Naive B cell (primary cell): ENCODE measurements at regions not wholly inside any gene's neighbourhood (a gene's known extent, or its start where the extent isn't known, plus 50 kb on each side); places are given as distances from the start of the nearest gene placed in this dataset.
"Not testable (repeated sequence)": the region's sequence is repeated elsewhere in the genome, so short reads cannot be mapped to it uniquely, and the experiment has no call there.

Experiments used
- ATAC-seq, 2 donors: fragments of 150-1000 bp; cut with Tn5 transposase; 2 replicates each; pipeline ENCODE4 v1.10.0; 2021; ENCODE audit warnings: low read depth in 2 of 2, mild to moderate bottlenecking in 2 of 2, moderate library complexity in 2 of 2
- DNase-seq: peaks from one replicate; pipeline ENCODE4 v3.0.0; 2022
- H3K27ac Mint-ChIP-seq, 6 donors: one replicate each; pipeline ENCODE4 v1.8.0; 2020 to 2022; ENCODE audit warnings: mild to moderate bottlenecking in 6 of 6, mixed read lengths in 6 of 6, moderate library complexity in 5 of 6, inconsistent platforms in 2 of 6
- H3K27me3 Mint-ChIP-seq, 3 donors: one replicate each; pipeline ENCODE4 v1.8.0; 2021 to 2022; ENCODE audit warnings: mixed read lengths in 3 of 3, mild to moderate bottlenecking in 1 of 3
- H3K36me3 Mint-ChIP-seq, 2 donors: one replicate each; pipeline ENCODE4 v1.8.0; 2020 to 2022; ENCODE audit warnings: mixed read lengths in 2 of 2, inconsistent platforms in 1 of 2, mild to moderate bottlenecking in 1 of 2
- H3K4me1 Mint-ChIP-seq, 3 donors: one replicate each; pipeline ENCODE4 v1.8.0; 2020 to 2022; ENCODE audit warnings: mixed read lengths in 3 of 3, inconsistent platforms in 1 of 3, mild to moderate bottlenecking in 1 of 3, moderate library complexity in 1 of 3
- H3K4me3 Mint-ChIP-seq, 8 donors: one replicate each; pipeline ENCODE4 v1.8.0; 2020 to 2022; ENCODE audit warnings: mild to moderate bottlenecking in 8 of 8, mixed read lengths in 8 of 8, moderate library complexity in 8 of 8, inconsistent platforms in 2 of 8
- H3K9me3 Mint-ChIP-seq, 7 donors: one replicate each; pipeline ENCODE4 v1.8.0; 2020 to 2022; ENCODE audit warnings: mixed read lengths in 7 of 7, mild to moderate bottlenecking in 5 of 7, inconsistent platforms in 2 of 7, moderate library complexity in 1 of 7

- Mint-ChIP-seq H3K4me1 (no peaks in the 10 kb centered on the region), H3K9me3 (peaks cover 0 to 8% (median 2%) of the 10 kb centered on the region in 7 donors), H3K4me3 (no peak overlapping the region), H3K36me3 (no peaks in the 10 kb centered on the region), H3K27ac (no peak overlapping the region), H3K27me3 (no peaks in the 10 kb centered on the region)
- DNase-seq = no peak
- ATAC-seq = no peak
Observed at GRCh38 chr3:74145277-74145676, 469.2 kb downstream of the CNTN3 start.

DNA sequence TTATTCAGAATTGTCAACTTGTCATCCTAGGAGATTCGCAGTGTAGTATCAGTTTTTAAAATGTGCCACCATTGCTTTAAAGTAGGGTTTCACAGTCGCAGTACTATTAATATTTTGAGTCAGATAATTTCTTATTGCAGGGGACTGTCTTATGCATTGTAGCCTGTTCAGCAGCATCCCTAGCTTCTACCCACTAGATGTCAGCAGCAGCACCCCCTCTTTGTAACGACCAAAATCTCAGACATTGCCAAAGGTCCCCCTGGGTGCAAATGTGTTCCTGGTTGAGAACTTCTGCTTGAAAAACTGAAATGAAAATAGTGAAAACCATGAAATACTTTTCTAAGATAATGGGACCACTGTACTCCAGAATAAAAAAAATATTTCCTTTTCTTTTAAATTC is 474.8 kb downstream of the CNTN3 start:
- ATAC-seq (no peak), DNase-seq (no peak)
- no peaks in the 10 kb centered on the region for H3K4me1 Mint-ChIP-seq
- H3K4me3 Mint-ChIP-seq = no peak overlapping the region
- no peaks in the 10 kb centered on the region for H3K36me3 Mint-ChIP-seq
- H3K27me3 Mint-ChIP-seq = no peaks in the 10 kb centered on the region
- no peak overlapping the region for H3K27ac Mint-ChIP-seq
- H3K9me3 Mint-ChIP-seq = peaks cover 0 to 10% (median 2%) of the 10 kb centered on the region in 7 donors

DNA sequence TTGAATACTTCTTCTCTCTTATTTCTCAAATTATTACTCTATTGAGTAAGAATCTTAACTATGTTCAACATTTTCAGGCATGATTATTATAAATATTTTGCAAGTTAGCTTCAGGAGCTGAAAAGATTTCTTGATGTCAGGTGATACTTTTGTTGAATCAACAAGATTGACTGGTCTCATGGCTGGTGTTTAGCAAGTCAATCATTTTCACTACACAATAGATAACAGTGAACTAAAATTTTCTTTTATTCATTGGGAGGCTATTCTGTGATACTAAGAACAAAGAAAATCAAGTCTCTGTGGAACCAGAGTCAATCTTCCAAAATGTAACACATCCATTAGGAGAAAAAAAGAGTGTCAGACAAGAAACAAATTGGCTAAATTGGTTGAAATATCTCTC is 476.7 kb downstream of the CNTN3 start:
- Mint-ChIP-seq H3K4me1 (no peaks in the 10 kb centered on the region), H3K27ac (no peak overlapping the region), H3K4me3 (no peak overlapping the region), H3K27me3 (no peaks in the 10 kb centered on the region), H3K9me3 (peaks cover 0 to 15% (median 2%) of the 10 kb centered on the region in 7 donors), H3K36me3 (no peaks in the 10 kb centered on the region)
- ATAC-seq = no peak
- DNase-seq = no peak

DNA sequence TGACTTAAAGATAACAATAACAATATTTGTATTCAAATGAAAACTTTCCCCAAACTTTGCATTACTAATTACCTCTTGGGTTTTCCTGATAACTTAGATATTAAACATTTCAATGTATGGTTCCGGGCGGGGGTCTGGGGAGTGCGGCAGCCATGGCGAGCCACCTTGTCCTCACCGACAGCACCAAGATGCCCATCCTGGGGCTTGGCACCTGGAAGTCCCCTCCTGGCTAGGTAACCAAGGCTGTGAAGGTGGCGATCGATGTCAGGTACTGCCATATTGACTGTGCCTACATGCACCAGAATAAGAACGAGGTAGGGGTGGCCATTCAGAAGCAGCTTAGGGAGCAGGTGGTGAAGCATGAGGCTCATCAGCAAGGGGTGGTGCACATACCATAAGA is 478.7 kb downstream of the CNTN3 start:
- ATAC-seq = no peak
- Mint-ChIP-seq H3K27me3 (no peaks in the 10 kb centered on the region), H3K4me3 (no peak overlapping the region), H3K36me3 (no peaks in the 10 kb centered on the region), H3K9me3 (peaks cover 0 to 23% (median 4%) of the 10 kb centered on the region in 7 donors), H3K4me1 (no peaks in the 10 kb centered on the region), H3K27ac (no peak overlapping the region)
- no peak for DNase-seq

DNA sequence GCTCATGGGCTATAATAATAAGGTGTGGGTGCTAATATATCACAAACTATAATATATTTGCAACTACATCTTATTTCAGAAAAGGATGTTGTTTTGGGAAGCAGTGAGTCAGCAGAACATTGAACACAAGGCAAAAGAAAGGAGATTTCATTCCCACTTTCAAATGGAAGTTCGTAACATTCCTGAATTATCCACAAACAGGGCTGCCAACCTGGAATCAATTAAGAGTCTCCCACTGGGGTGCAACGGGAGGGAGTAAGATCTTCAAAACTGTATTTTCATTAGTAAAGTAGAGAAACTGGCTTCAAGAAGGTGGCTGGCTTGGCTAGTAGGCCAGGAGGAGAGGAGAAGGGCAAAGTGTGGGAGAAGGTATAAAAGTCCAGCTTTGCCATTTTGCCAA is 479.6 kb downstream of the CNTN3 start:
- Mint-ChIP-seq H3K36me3 (no peaks in the 10 kb centered on the region), H3K27me3 (no peaks in the 10 kb centered on the region), H3K9me3 (peaks cover 0 to 33% (median 6%) of the 10 kb centered on the region in 7 donors), H3K4me3 (no peak overlapping the region), H3K4me1 (no peaks in the 10 kb centered on the region), H3K27ac (no peak overlapping the region)
- DNase-seq (no peak), ATAC-seq (no peak)

- not testable (repeated sequence) for H3K4me3 Mint-ChIP-seq, H3K36me3 Mint-ChIP-seq, H3K27me3 Mint-ChIP-seq, H3K4me1 Mint-ChIP-seq, ATAC-seq, H3K27ac Mint-ChIP-seq, DNase-seq
- peaks cover 3 to 37% (median 15%) of the 10 kb centered on the region in 7 donors for H3K9me3 Mint-ChIP-seq
Observed at GRCh38 chr3:74131546-74132328, 482.7 kb downstream of the CNTN3 start.

- Mint-ChIP-seq H3K9me3 (peaks cover 3 to 34% (median 13%) of the 10 kb centered on the region in 7 donors), H3K4me3 (peak overlapping the region in 1 of 8 donors; percentile 41), H3K36me3 (no peaks in the 10 kb centered on the region), H3K4me1 (no peaks in the 10 kb centered on the region), H3K27ac (no peak overlapping the region), H3K27me3 (no peaks in the 10 kb centered on the region)
- no peak for DNase-seq
- no peak for ATAC-seq
Observed at GRCh38 chr3:74129611-74130010, 484.8 kb downstream of the CNTN3 start.

- no peaks in the 10 kb centered on the region for H3K36me3 Mint-ChIP-seq
- no peak overlapping the region for H3K4me3 Mint-ChIP-seq
- ATAC-seq = no peak
Observed at GRCh38 chr3:74129056-74129455, 485.4 kb downstream of the CNTN3 start.

DNA sequence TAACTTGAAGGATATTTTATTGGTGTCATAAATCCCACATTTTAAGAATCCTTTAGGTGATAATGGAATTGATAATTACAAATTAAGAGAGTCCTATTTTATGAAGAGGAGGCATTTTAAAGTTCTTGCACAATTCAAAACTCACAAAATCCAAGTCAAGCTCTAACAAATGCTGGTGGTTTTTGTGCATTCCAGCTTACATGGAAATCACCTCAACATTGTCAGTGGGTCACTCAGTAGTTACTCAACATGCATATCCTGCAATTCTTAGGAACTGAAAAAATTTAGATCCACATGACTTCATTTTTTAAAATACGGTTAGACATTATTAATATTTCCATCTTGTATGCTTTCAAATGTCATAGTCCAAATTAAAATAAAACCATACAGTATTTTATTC is 487.2 kb downstream of the CNTN3 start:
- Mint-ChIP-seq H3K4me1 (no peaks in the 10 kb centered on the region), H3K9me3 (peaks cover 2 to 18% (median 13%) of the 10 kb centered on the region in 7 donors), H3K36me3 (no peaks in the 10 kb centered on the region), H3K4me3 (no peak overlapping the region), H3K27me3 (no peaks in the 10 kb centered on the region), H3K27ac (no peak overlapping the region)
- no peak for DNase-seq
- ATAC-seq = no peak

More at GRCh38 chr3:74129056-74129455, 485.4 kb downstream of the CNTN3 start:
- no peak overlapping the region for H3K27ac Mint-ChIP-seq
- H3K4me1 Mint-ChIP-seq = no peaks in the 10 kb centered on the region
- no peaks in the 10 kb centered on the region for H3K27me3 Mint-ChIP-seq
- H3K9me3 Mint-ChIP-seq = peaks cover 3 to 32% (median 11%) of the 10 kb centered on the region in 7 donors
- no peak for DNase-seq

GRCh38 chr3:74124782-74125181 is 489.7 kb downstream of the CNTN3 start:
- no peaks in the 10 kb centered on the region for H3K36me3 Mint-ChIP-seq
- ATAC-seq = no peak
- no peak overlapping the region for H3K27ac Mint-ChIP-seq
- no peaks in the 10 kb centered on the region for H3K27me3 Mint-ChIP-seq
- no peak for DNase-seq
- H3K4me3 Mint-ChIP-seq = no peak overlapping the region
- H3K4me1 Mint-ChIP-seq = no peaks in the 10 kb centered on the region
- H3K9me3 Mint-ChIP-seq = peaks cover 7 to 18% (median 16%) of the 10 kb centered on the region in 7 donors

- ATAC-seq (no peak), DNase-seq (no peak)
- H3K36me3 Mint-ChIP-seq = no peaks in the 10 kb centered on the region
- no peak overlapping the region for H3K4me3 Mint-ChIP-seq
- no peaks in the 10 kb centered on the region for H3K27me3 Mint-ChIP-seq
- H3K4me1 Mint-ChIP-seq = no peaks in the 10 kb centered on the region
- H3K9me3 Mint-ChIP-seq = peaks cover 6 to 14% (median 9%) of the 10 kb centered on the region in 7 donors
- no peak overlapping the region for H3K27ac Mint-ChIP-seq
Observed at GRCh38 chr3:74122281-74122680, 492.2 kb downstream of the CNTN3 start.

GRCh38 chr3:74121761-74122160 is 492.7 kb downstream of the CNTN3 start:
- Mint-ChIP-seq H3K27ac (no peak overlapping the region), H3K36me3 (no peaks in the 10 kb centered on the region), H3K9me3 (peaks cover 7 to 14% (median 9%) of the 10 kb centered on the region in 7 donors), H3K27me3 (no peaks in the 10 kb centered on the region), H3K4me3 (no peak overlapping the region), H3K4me1 (no peaks in the 10 kb centered on the region)
- no peak for ATAC-seq
- no peak for DNase-seq

DNA sequence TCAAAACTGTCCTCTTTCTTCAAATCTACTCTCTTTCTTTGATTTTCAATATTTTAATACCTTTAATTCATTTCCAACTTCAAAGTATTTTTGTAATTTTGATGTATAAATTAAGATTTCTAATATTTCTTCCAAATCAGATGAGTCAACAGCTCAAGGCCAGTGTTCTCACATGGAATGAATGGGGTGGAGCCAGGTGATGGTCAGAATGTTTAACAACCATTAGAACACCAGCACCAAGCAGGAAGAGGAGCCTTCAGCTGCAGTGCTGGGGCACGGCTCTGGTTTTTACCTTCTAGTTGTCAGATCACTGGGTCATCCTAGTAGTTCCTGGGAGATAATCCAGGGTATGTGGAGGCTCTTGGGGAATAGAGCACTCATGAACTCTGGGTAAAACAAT is 494.5 kb upstream of the PDZRN3 start:
- no peaks in the 10 kb centered on the region for H3K27me3 Mint-ChIP-seq
- DNase-seq (no peak), ATAC-seq (no peak)
- no peak overlapping the region for H3K27ac Mint-ChIP-seq
- peaks cover 7 to 14% (median 11%) of the 10 kb centered on the region in 7 donors for H3K9me3 Mint-ChIP-seq
- H3K36me3 Mint-ChIP-seq = no peaks in the 10 kb centered on the region
- H3K4me1 Mint-ChIP-seq = no peaks in the 10 kb centered on the region
- H3K4me3 Mint-ChIP-seq = no peak overlapping the region

GRCh38 chr3:74115906-74116305 is 491.2 kb upstream of the PDZRN3 start:
- no peak for DNase-seq
- Mint-ChIP-seq H3K27me3 (no peaks in the 10 kb centered on the region), H3K27ac (no peak overlapping the region), H3K4me1 (no peaks in the 10 kb centered on the region), H3K4me3 (no peak overlapping the region), H3K9me3 (peaks cover 2 to 10% (median 8%) of the 10 kb centered on the region in 7 donors), H3K36me3 (no peaks in the 10 kb centered on the region)
- ATAC-seq = no peak
